GM23338 (cell line): ENCODE measurements at regions not wholly inside any gene's neighbourhood (a gene's known extent, or its start where the extent isn't known, plus 50 kb on each side); places are given as distances from the start of the nearest gene placed in this dataset.

Experiments
- ATAC-seq: fragments of 200-7000 bp; cut with Tn5 transposase; 3 replicates; pipeline ENCODE4 v1.9.1; 2020
- DNase-seq: peaks from one replicate; pipeline ENCODE4 v3.0.0-alpha.2; 2015; ENCODE audit warnings: low spot score
- H2AFZ ChIP-seq: fragments of 200-600 bp; sonication (generic); 2 replicates; pipeline ENCODE4 v1.8.0; 2016; ENCODE audit warnings: antibody characterized with exemption, mild to moderate bottlenecking, moderate library complexity
- H3F3A ChIP-seq: fragments of 200-600 bp; sonication (generic); replicated peaks from 2 replicates; pipeline ENCODE4 v1.8.0; 2017; ENCODE audit warnings: antibody characterized with exemption, mixed run types, low read depth
- H3K27ac ChIP-seq: fragments of 200-600 bp; sonication (generic); 2 replicates; pipeline ENCODE4 v1.6.1; 2016; ENCODE audit warnings: low read depth
- H3K27me3 ChIP-seq: fragments of 200-600 bp; sonication (generic); 2 replicates; pipeline ENCODE4 v1.8.0; 2016; ENCODE audit warnings: mild to moderate bottlenecking, mixed run types, moderate library complexity; ENCODE audit not compliant: insufficient read depth
- H3K36me3 ChIP-seq: fragments of 200-600 bp; sonication (generic); 2 replicates; pipeline ENCODE4 v1.8.0; 2016; ENCODE audit warnings: mild to moderate bottlenecking; ENCODE audit not compliant: insufficient read depth
- H3K4me1 ChIP-seq: fragments of 200-600 bp; sonication (generic); 2 replicates; pipeline ENCODE4 v1.8.0; 2016; ENCODE audit warnings: mild to moderate bottlenecking, moderate library complexity; ENCODE audit not compliant: insufficient read depth
- H3K4me2 ChIP-seq: fragments of 200-600 bp; sonication (generic); 2 replicates; pipeline ENCODE4 v1.7.1; 2017; ENCODE audit warnings: mixed run types
- H3K4me3 ChIP-seq: fragments of 200-600 bp; sonication (generic); 2 replicates; pipeline ENCODE4 v1.6.1; 2016; ENCODE audit warnings: mixed run types
- H3K79me2 ChIP-seq: fragments of 200-600 bp; sonication (generic); replicated peaks from 2 replicates; pipeline ENCODE4 v1.8.0; 2017; ENCODE audit warnings: mild to moderate bottlenecking; ENCODE audit not compliant: insufficient read depth
- H3K9me2 ChIP-seq: fragments of 200-600 bp; sonication (generic); 2 replicates; pipeline ENCODE4 v1.8.0; 2017; ENCODE audit not compliant: insufficient read depth
- H4K20me1 ChIP-seq: fragments of 200-600 bp; sonication (generic); replicated peaks from 2 replicates; pipeline ENCODE4 v1.8.0; 2017; ENCODE audit warnings: mild to moderate bottlenecking; ENCODE audit not compliant: insufficient read depth
- H3K27ac Mint-ChIP-seq: 2 replicates; pipeline ENCODE4 v1.8.0; 2020; ENCODE audit warnings: inconsistent platforms, mild to moderate bottlenecking, moderate library complexity, mixed read lengths
- H3K27me3 Mint-ChIP-seq: 3 replicates; pipeline ENCODE4 v1.8.0; 2022; ENCODE audit warnings: low read depth, mild to moderate bottlenecking, moderate library complexity, mixed read lengths, inconsistent platforms; ENCODE audit not compliant: insufficient read depth, poor library complexity
- H3K36me3 Mint-ChIP-seq: 3 replicates; pipeline ENCODE4 v1.8.0; 2021; ENCODE audit warnings: low read depth, mild to moderate bottlenecking, inconsistent platforms, moderate library complexity, mixed read lengths
- H3K4me1 Mint-ChIP-seq: 3 replicates; pipeline ENCODE4 v1.8.0; 2020; ENCODE audit warnings: mild to moderate bottlenecking, inconsistent platforms, mixed read lengths
- H3K4me3 Mint-ChIP-seq: 3 replicates; pipeline ENCODE4 v1.8.0; 2021; ENCODE audit warnings: moderate library complexity, mild to moderate bottlenecking, inconsistent platforms, mixed read lengths
- H3K9me3 Mint-ChIP-seq: 3 replicates; pipeline ENCODE4 v1.8.0; 2020; ENCODE audit warnings: moderate library complexity, mild to moderate bottlenecking, inconsistent platforms, mixed read lengths
- CTCF ChIP-seq, 2 experiments: fragments of 200-600 bp in 1 of 2; sonication (generic) in 1 of 2; conservative IDR thresholded peaks; 2 replicates each; pipeline versions ENCODE4 v1.5.1 to v1.6.1; 2016 to 2017; ENCODE audit warnings: antibody characterized with exemption in 2 of 2, low read depth in 2 of 2, mild to moderate bottlenecking in 2 of 2, moderate library complexity in 1 of 2
- ETS1 ChIP-seq: IDR thresholded peaks from 2 replicates; pipeline ENCODE4 v1.6.1; 2016; ENCODE audit warnings: antibody characterized with exemption
- EZH2 ChIP-seq: fragments of 200-600 bp; sonication (generic); IDR thresholded peaks from one replicate; pipeline ENCODE4 v1.8.0; 2017; ENCODE audit warnings: antibody characterized with exemption, mild to moderate bottlenecking, low read depth; ENCODE audit not compliant: unreplicated experiment
- EZH2phosphoT487 ChIP-seq: fragments of 200-600 bp; sonication (generic); IDR thresholded peaks from one replicate; pipeline ENCODE4 v1.8.1; 2018; ENCODE audit warnings: antibody characterized with exemption; ENCODE audit not compliant: unreplicated experiment
- NANOG ChIP-seq: IDR thresholded peaks from 2 replicates; pipeline ENCODE4 v1.6.1; 2016; ENCODE audit warnings: antibody characterized with exemption, borderline replicate concordance
- POLR2AphosphoS5 ChIP-seq: IDR thresholded peaks from 2 replicates; pipeline ENCODE4 v1.6.1; 2016; ENCODE audit warnings: antibody characterized with exemption, low read depth
- REST ChIP-seq: IDR thresholded peaks from one replicate; pipeline ENCODE4 v1.6.1; 2018; ENCODE audit warnings: antibody characterized with exemption; ENCODE audit not compliant: unreplicated experiment
- STAT1 ChIP-seq: IDR thresholded peaks from one replicate; pipeline ENCODE4 v1.6.1; 2016; ENCODE audit warnings: antibody characterized with exemption; ENCODE audit not compliant: unreplicated experiment
- ZNF114 ChIP-seq: fragments of 250-450 bp; sonication (Bioruptor Pico); IDR thresholded peaks from 2 replicates; pipeline ENCODE4 v1.5.0; 2020; ENCODE audit warnings: mild to moderate bottlenecking, moderate library complexity
- ZNF331 ChIP-seq: fragments of 250-450 bp; sonication (Bioruptor Pico); IDR thresholded peaks from 2 replicates; pipeline ENCODE4 v1.5.0; 2020; ENCODE audit warnings: low read depth, mild to moderate bottlenecking, moderate library complexity
- ZNF462 ChIP-seq: fragments of 250-450 bp; sonication (Bioruptor Pico); IDR thresholded peaks from 2 replicates; pipeline ENCODE4 v1.5.0; 2020; ENCODE audit warnings: mild to moderate bottlenecking, moderate library complexity

- TF ChIP-seq ZNF462 (CRISPR knock-in tag) (no peak), EZH2phosphoT487 (no peak), ETS1 (no peak), POLR2AphosphoS5 (no peak), STAT1 (no peak), ZNF114 (no peak)
Observed at GRCh38 chr9:84567805-84568204, 101.7 kb upstream of the NTRK2 start (continued).

- no peak for ATAC-seq
- no peak overlapping the region for H2AFZ ChIP-seq
- peaks cover 26% of the 10 kb centered on the region for H3K4me1 Mint-ChIP-seq
- TF ChIP-seq ZNF114 (no peak), EZH2phosphoT487 (no peak), ZNF331 (no peak), CTCF (conservative IDR thresholded peaks at IDR 0.05; ENCODE audit: low read depth in 2 of 2) (no peak), EZH2 (no peak), STAT1 (no peak), REST (no peak), NANOG (no peak)
Observed at GRCh38 chr9:84570482-84571154, 98.9 kb upstream of the NTRK2 start.

More at GRCh38 chr9:84570482-84571154, 98.9 kb upstream of the NTRK2 start:
- Histone ChIP-seq H3F3A (no peaks in the 10 kb centered on the region), H3K27ac (no peak overlapping the region), H3K27me3 (no peaks in the 10 kb centered on the region), H3K4me2 (no peak overlapping the region), H3K36me3 (no peaks in the 10 kb centered on the region), H3K9me2 (peaks cover 8% of the 10 kb centered on the region; the same call in 1 of the 2 replicates), H3K4me3 (no peak overlapping the region), H3K79me2 (no peaks in the 10 kb centered on the region), H4K20me1 (no peaks in the 10 kb centered on the region), H3K4me1 (peaks cover 12% of the 10 kb centered on the region; the same call in 1 of the 2 replicates)
- Mint-ChIP-seq H3K36me3 (no peaks in the 10 kb centered on the region), H3K27ac (no peak overlapping the region), H3K4me3 (no peak overlapping the region), H3K27me3 (no peaks in the 10 kb centered on the region), H3K9me3 (no peaks in the 10 kb centered on the region)
- no peak for DNase-seq
